ENCODE measurements at regions not wholly inside any gene's neighbourhood (a gene's known extent, or its start where the extent isn't known, plus 50 kb on each side); places are given as distances from the start of the nearest gene placed in this dataset.

DNA sequence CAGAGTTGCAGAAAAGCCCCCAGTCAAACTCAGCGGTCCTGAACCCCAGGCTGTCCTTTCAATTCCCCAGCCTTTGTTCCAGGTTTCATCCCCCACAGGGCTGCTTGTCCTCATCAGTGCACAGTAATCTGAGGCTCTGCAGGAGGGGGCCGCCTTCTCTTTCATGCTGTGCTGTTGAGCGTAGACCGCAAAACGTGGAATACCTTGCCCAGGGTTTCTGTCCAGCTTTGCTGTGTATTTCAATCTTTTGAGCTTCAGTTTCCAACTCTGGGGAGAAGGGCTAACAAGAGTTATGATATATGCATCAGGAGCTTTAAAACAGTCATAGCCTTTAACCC, 64.8 kb downstream of the FAM43A start:
- TF ChIP-seq SIN3A (IDR thresholded peaks at IDR 0.05; ENCODE audit: borderline replicate concordance, insufficient read depth, low read length), result no peak
- TF ChIP-seq TAF1 (IDR thresholded peaks at IDR 0.05; ENCODE audit: borderline replicate concordance, insufficient read depth, low read length), result no peak
- no peak for TF ChIP-seq POLR2AphosphoS5 (IDR thresholded peaks at IDR 0.05; ENCODE audit: low read depth, low read length)
- no peak for TF ChIP-seq FOXP2 (optimal IDR thresholded peaks at IDR 0.05; ENCODE audit: borderline replicate concordance, extremely low read depth, extremely low read length, insufficient read depth)
- TF ChIP-seq REST (IDR thresholded peaks at IDR 0.05; ENCODE audit: insufficient read depth in 1 of 2, low read depth in 2 of 2, low read length in 2 of 2), result no peak

DNA sequence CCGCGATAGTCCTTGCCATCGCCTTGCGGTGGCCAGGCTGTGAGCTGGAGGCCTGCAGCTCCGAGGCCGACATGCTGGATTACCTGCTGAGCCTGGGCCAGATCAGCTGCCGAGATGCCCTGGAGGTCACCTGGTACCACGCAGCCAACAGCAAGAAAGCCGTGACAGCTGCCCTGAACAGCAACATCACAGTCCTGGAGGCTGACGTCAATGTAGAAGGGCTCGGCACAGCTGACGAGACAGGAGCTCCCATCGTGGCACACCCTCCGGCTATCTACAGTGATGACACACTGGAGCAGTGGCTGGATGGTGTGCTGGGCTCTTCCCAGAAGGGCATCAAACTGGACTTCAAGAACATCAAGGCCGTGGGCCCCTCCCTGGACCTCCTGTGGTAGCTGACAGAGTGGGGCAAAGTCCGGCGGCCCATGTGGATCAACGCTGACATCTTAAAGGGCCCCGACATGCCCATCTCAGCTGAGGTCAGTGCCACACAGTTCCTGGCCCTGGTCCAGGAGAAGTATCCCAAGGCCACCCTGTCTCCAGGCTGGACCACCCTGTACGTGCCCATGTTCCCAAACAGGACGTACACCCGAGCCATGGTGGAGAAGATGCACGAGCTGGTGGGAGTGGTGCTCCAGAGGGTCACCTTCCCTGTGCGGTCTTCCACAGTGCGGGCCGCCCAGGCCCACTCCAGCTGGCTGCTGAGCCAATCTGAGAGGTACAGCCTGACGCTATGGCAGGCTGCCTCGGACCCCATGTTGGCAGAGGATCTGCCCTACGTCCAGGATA, 70.2 kb downstream of the FAM43A start:
- TF ChIP-seq TAF1 (IDR thresholded peaks at IDR 0.05; ENCODE audit: borderline replicate concordance, insufficient read depth, low read length) (no peak), REST (IDR thresholded peaks at IDR 0.05; ENCODE audit: insufficient read depth in 1 of 2, low read depth in 2 of 2, low read length in 2 of 2) (no peak), POLR2AphosphoS5 (IDR thresholded peaks at IDR 0.05; ENCODE audit: low read depth, low read length) (no peak), FOXP2 (optimal IDR thresholded peaks at IDR 0.05; ENCODE audit: borderline replicate concordance, extremely low read depth, extremely low read length, insufficient read depth) (no peak), SIN3A (IDR thresholded peaks at IDR 0.05; ENCODE audit: borderline replicate concordance, insufficient read depth, low read length) (no peak)

DNA sequence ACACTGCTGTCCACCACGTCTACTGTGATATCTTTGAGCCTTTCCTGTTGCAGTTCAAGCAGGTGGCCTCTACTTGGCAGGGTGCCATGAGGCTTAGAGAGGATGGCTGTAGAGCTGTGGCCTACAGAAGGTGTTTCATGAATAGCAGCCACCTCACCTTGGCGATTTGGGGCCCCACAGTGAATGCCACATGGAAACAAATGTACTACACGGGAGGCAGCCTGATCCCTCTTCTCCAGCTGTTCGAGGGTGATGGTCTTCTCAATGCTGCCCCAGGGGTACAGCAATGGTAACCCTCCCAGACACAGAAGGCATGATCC, 70.7 kb downstream of the FAM43A start:
- no peak for TF ChIP-seq FOXP2 (optimal IDR thresholded peaks at IDR 0.05; ENCODE audit: borderline replicate concordance, extremely low read depth, extremely low read length, insufficient read depth)
- TF ChIP-seq POLR2AphosphoS5 (IDR thresholded peaks at IDR 0.05; ENCODE audit: low read depth, low read length), result no peak
- no peak for TF ChIP-seq SIN3A (IDR thresholded peaks at IDR 0.05; ENCODE audit: borderline replicate concordance, insufficient read depth, low read length)
- TF ChIP-seq REST (IDR thresholded peaks at IDR 0.05; ENCODE audit: insufficient read depth in 1 of 2, low read depth in 2 of 2, low read length in 2 of 2), result no peak
- TF ChIP-seq TAF1 (IDR thresholded peaks at IDR 0.05; ENCODE audit: borderline replicate concordance, insufficient read depth, low read length), result no peak

GRCh38 chr3:194756791-194757325, 71.2 kb downstream of the FAM43A start:
- TF ChIP-seq POLR2AphosphoS5 (IDR thresholded peaks at IDR 0.05; ENCODE audit: low read depth, low read length), result no peak

- TF ChIP-seq SIN3A (IDR thresholded peaks at IDR 0.05; ENCODE audit: borderline replicate concordance, insufficient read depth, low read length), result no peak
- TF ChIP-seq TAF1 (IDR thresholded peaks at IDR 0.05; ENCODE audit: borderline replicate concordance, insufficient read depth, low read length), result no peak
- TF ChIP-seq POLR2AphosphoS5 (IDR thresholded peaks at IDR 0.05; ENCODE audit: low read depth, low read length), result no peak
- TF ChIP-seq REST (IDR thresholded peaks at IDR 0.05; ENCODE audit: insufficient read depth in 1 of 2, low read depth in 2 of 2, low read length in 2 of 2), result no peak
- TF ChIP-seq FOXP2 (optimal IDR thresholded peaks at IDR 0.05; ENCODE audit: borderline replicate concordance, extremely low read depth, extremely low read length, insufficient read depth), result no peak
Measured at GRCh38 chr3:194757647-194758061, 72.0 kb downstream of the FAM43A start.

Data from PFSK-1 (cell line).